Kidney (tissue), 13 donors: ENCODE measurements at regions not wholly inside any gene's neighbourhood (a gene's known extent, or its start where the extent isn't known, plus 50 kb on each side); places are given as distances from the start of the nearest gene placed in this dataset.

Experiments used
- DNase-seq, 5 donors: peaks; one replicate each; pipeline ENCODE4 v3.0.0-alpha.2; 2013 to 2020
- FAIRE-seq: peaks from 2 replicates; lab custom pipeline; 2012; peaks lifted over from hg19 to GRCh38; lab: Jason Lieb, UNC
- H3K27ac ChIP-seq, 2 donors: one replicate each; pipeline ENCODE4 v1.7.0; 2013; ENCODE audit warnings: low read depth in 2 of 2, low read length in 2 of 2, inconsistent platforms in 1 of 2
- H3K27me3 ChIP-seq: one replicate; pipeline ENCODE4 v1.7.1; 2013; ENCODE audit warnings: low read length, inconsistent platforms; ENCODE audit not compliant: control insufficient read depth, insufficient read depth
- H3K36me3 ChIP-seq, 3 donors: one replicate each; pipeline versions ENCODE4 v1.7.0 to v1.7.1; 2013; ENCODE audit warnings: low read length in 3 of 3, control low read depth in 1 of 3, inconsistent platforms in 1 of 3; ENCODE audit not compliant: insufficient read depth in 3 of 3, control insufficient read depth in 2 of 3
- H3K4me1 ChIP-seq, 3 donors: one replicate each; pipeline versions ENCODE4 v1.7.0 to v1.7.1; 2013; ENCODE audit warnings: low read length in 3 of 3, inconsistent platforms in 1 of 3, low read depth in 1 of 3; ENCODE audit not compliant: control insufficient read depth in 2 of 3, insufficient read depth in 2 of 3
- H3K4me3 ChIP-seq, 3 donors: one replicate each; pipeline versions ENCODE4 v1.7.0 to v1.8.1; 2013; ENCODE audit warnings: low read length in 3 of 3, control low read depth in 1 of 3, inconsistent platforms in 1 of 3
- H3K9ac ChIP-seq, 3 donors: one replicate each; pipeline versions ENCODE4 v1.7.0 to v1.7.1; 2013; ENCODE audit warnings: low read length in 3 of 3, control low read depth in 1 of 3, inconsistent platforms in 1 of 3
- H3K9me3 ChIP-seq, 3 donors: one replicate each; pipeline versions ENCODE4 v1.7.0 to v1.7.1; 2013; ENCODE audit warnings: low read length in 3 of 3, control low read depth in 1 of 3, inconsistent platforms in 1 of 3; ENCODE audit not compliant: control insufficient read depth in 2 of 3, insufficient read depth in 1 of 3
- CTCF ChIP-seq: IDR thresholded peaks from 3 replicates; pipeline ENCODE4 v1.5.1; 2012; ENCODE audit warnings: mild to moderate bottlenecking, moderate library complexity, borderline replicate concordance; ENCODE audit not compliant: insufficient read depth; ENCODE audit errors: extremely low read depth
- intact Hi-C: fragments of 100-400 bp; cut with DNase I; formaldehyde crosslinking; loops from one replicate; pipeline ENCODE4 v1.11.1; 2022
- donor health status: control.
- donor health status: control.
- donor health status: control.
- donor health status: control.
- donor health status: control.
- donor health status: DM: yes; HTN: yes; CAD: no.
- donor health status: Normal renal cell carcinoma (clear cell type).

- H3K27me3 ChIP-seq, result no peaks in the 10 kb centered on the region
- no peaks in the 10 kb centered on the region for H3K36me3 ChIP-seq
- no peaks in the 10 kb centered on the region for H3K9me3 ChIP-seq
- FAIRE-seq (no peak), DNase-seq (no peak)
- TF ChIP-seq CTCF, result no peak
- intact Hi-C loops, result no loop called here
- no peak overlapping the region for H3K9ac ChIP-seq
- no peak overlapping the region for H3K27ac ChIP-seq
- H3K4me1 ChIP-seq, result no peaks in the 10 kb centered on the region
- no peak overlapping the region for H3K4me3 ChIP-seq
These were observed 340.1 kb upstream of the FSTL5 start for GRCh38 chr4:162503868-162504267.

GRCh38 chr4:162502109-162502508 is 338.3 kb upstream of the FSTL5 start:
- no peak overlapping the region for H3K9ac ChIP-seq
- H3K9me3 ChIP-seq, result no peaks in the 10 kb centered on the region
- no peaks in the 10 kb centered on the region for H3K27me3 ChIP-seq
- H3K4me1 ChIP-seq, result no peaks in the 10 kb centered on the region
- H3K4me3 ChIP-seq, result no peak overlapping the region
- DNase-seq (no peak), FAIRE-seq (no peak)
- TF ChIP-seq CTCF, result no peak
- H3K36me3 ChIP-seq, result no peaks in the 10 kb centered on the region
- intact Hi-C loops, result no loop called here
- H3K27ac ChIP-seq, result no peak overlapping the region

DNA sequence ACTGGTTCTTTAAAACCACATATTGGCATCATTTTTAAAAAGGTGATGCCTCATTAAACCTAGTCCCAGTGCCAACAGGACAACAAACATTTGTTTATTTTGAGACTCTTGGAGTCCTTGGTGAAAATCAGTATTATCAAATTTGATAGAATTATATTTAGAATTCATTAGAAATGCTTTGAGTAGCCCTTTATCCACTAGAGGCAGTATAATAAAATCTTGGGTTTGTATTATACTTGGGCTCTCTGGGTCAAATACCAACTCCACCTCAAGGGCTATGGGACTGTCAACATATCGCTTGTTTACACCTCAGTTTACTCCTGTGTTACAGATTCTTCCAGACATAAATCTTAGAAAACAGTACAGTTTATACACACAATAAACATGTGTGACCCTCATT is 335.7 kb upstream of the FSTL5 start:
- DNase-seq (no peak), FAIRE-seq (no peak)
- H3K27ac ChIP-seq, result no peak overlapping the region
- no peaks in the 10 kb centered on the region for H3K9me3 ChIP-seq
- no peaks in the 10 kb centered on the region for H3K27me3 ChIP-seq
- H3K4me3 ChIP-seq, result no peak overlapping the region
- intact Hi-C loops, result loop anchor here (10.0 kb wide), 1 partner anchor 1045 kb away; no protein-coding TSS in a partner anchor
- TF ChIP-seq CTCF, result no peak
- H3K9ac ChIP-seq, result no peak overlapping the region
- no peaks in the 10 kb centered on the region for H3K36me3 ChIP-seq
- H3K4me1 ChIP-seq, result no peaks in the 10 kb centered on the region

DNA sequence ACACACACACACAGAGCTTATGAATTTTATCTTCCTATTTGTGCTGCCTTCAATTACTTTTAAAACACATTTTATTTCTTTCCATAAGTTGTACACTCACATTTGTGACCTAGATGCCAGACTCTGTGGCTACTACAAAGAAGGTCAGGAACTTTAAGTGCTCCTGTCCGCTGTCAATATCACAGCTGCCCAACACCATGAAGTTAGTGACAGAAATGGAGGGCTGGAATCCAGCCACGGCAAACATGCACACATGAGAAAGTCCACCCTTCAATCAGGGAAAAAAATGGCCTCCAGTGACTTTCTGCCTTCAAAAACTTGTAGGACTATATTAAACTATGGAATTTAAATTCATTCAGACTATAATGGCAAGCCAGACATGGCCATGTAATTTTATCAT is 334.4 kb upstream of the FSTL5 start:
- no peaks in the 10 kb centered on the region for H3K4me1 ChIP-seq
- no peak for TF ChIP-seq CTCF
- no peak overlapping the region for H3K9ac ChIP-seq
- no peaks in the 10 kb centered on the region for H3K36me3 ChIP-seq
- peak in 1 of 5 donors; percentile 3 for DNase-seq
- H3K4me3 ChIP-seq, result no peak overlapping the region
- H3K27me3 ChIP-seq, result no peaks in the 10 kb centered on the region
- no peak overlapping the region for H3K27ac ChIP-seq
- no peaks in the 10 kb centered on the region for H3K9me3 ChIP-seq
- intact Hi-C loops, result loop anchor here (10.0 kb wide), 1 partner anchor 1047 kb away; no protein-coding TSS in a partner anchor
- no peak for FAIRE-seq
